ENCODE measurements at regions not wholly inside any gene's neighbourhood (a gene's known extent, or its start where the extent isn't known, plus 50 kb on each side); places are given as distances from the start of the nearest gene placed in this dataset.

GRCh38 chr3:71944482-71945065 lies 159.6 kb upstream of the PROK2 start:
- TF ChIP-seq CTCF (IDR thresholded peaks at IDR 0.05) = no peak
- no peak for TF ChIP-seq EP300 (IDR thresholded peaks at IDR 0.05)
- no peak for TF ChIP-seq POLR2A (IDR thresholded peaks at IDR 0.05; ENCODE audit: low read depth)
- no peak for TF ChIP-seq POLR2AphosphoS5 (IDR thresholded peaks at IDR 0.05)

Measured in esophagus muscularis mucosa (tissue), 4 donors.